ENCODE measurements at regions not wholly inside any gene's neighbourhood (a gene's known extent, or its start where the extent isn't known, plus 50 kb on each side); places are given as distances from the start of the nearest gene placed in this dataset.

DNA sequence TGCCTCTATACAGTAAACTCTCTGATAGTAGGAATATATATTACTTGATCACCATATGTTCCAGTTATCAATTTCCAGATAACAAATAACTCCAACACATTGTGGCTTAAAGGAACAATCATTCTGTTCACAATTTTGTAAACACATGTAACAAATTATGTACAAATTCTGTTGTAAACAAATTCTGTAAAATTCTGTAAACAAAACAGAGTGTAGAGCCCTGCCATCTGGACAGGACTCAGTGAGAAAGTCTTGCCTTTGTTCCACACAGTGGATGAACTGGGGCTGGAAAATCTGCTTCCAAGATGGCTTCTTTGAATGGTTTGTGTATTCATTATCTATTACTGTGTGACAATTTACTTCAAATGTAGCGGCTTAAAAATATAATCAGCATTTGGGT, 69.0 kb upstream of the LRRC7 start:
- POLR2A ChIA-PET = no interaction called here
- Mint-ChIP-seq H3K4me1 (ENCODE audit: low read depth) (no peaks in the 10 kb centered on the region), H3K36me3 (ENCODE audit: low read depth) (no peaks in the 10 kb centered on the region), H3K27ac (no peak overlapping the region), H3K9me3 (no peaks in the 10 kb centered on the region), H3K27me3 (no peaks in the 10 kb centered on the region), H3K4me3 (no peak overlapping the region)
- TF ChIP-seq, protein P1, sequence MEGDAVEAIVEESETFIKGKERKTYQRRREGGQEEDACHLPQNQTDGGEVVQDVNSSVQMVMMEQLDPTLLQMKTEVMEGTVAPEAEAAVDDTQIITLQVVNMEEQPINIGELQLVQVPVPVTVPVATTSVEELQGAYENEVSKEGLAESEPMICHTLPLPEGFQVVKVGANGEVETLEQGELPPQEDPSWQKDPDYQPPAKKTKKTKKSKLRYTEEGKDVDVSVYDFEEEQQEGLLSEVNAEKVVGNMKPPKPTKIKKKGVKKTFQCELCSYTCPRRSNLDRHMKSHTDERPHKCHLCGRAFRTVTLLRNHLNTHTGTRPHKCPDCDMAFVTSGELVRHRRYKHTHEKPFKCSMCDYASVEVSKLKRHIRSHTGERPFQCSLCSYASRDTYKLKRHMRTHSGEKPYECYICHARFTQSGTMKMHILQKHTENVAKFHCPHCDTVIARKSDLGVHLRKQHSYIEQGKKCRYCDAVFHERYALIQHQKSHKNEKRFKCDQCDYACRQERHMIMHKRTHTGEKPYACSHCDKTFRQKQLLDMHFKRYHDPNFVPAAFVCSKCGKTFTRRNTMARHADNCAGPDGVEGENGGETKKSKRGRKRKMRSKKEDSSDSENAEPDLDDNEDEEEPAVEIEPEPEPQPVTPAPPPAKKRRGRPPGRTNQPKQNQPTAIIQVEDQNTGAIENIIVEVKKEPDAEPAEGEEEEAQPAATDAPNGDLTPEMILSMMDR (IDR thresholded peaks at IDR 0.05) = no peak
- no peak overlapping the region for H3K27ac ChIP-seq (ENCODE audit: low read depth in 1 of 2, low read length in 2 of 2)
- no peaks in the 10 kb centered on the region for H3K4me1 ChIP-seq (ENCODE audit: insufficient read depth, low read length)
- no peaks in the 10 kb centered on the region for H3K9me3 ChIP-seq (ENCODE audit: control insufficient read depth in 1 of 2, insufficient read depth in 1 of 2, low read length in 2 of 2)
- intact Hi-C loops (cut with DNase I, micrococcal nuclease) = no loop called here
- DNase-seq = no peak
- ATAC-seq (ENCODE audit: poor library complexity) = no peak
- CTCF ChIA-PET = no interaction called here
- H3K36me3 ChIP-seq (ENCODE audit: insufficient read depth, low read length) = no peaks in the 10 kb centered on the region
- no peaks in the 10 kb centered on the region for H3K27me3 ChIP-seq (ENCODE audit: control insufficient read depth in 1 of 2, insufficient read depth in 2 of 2, low read length in 2 of 2)
- no peak overlapping the region for H3K4me3 ChIP-seq (ENCODE audit: low read length)

DNA sequence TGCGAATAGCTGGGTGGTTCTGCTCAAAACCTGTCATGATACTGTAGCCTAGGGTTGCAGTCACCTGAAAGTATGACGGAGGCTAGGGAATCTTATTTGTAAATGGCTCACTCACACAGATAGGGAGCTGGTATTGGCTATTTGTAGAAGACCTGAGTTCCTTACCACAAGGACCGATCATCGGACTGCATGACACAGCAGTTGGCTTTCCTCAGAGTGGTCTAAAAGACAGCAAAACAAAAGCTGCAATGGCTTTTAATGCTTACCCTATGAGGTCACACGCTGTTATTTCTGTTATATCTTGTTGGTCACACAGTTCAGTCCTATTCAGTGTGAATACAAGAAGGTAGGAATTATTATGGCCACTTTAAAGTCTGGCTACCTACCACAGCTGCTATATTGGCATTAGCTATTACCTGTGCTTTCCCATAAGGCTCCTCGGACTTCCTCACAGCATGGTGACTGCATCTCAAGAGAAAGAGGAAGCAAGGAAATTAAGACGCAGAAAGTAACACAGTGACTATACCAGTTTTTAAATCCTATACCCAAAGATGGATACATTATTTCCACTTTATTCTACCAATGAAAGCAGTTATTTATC, 68.4 kb upstream of the LRRC7 start:
- TF ChIP-seq, protein P1 (IDR thresholded peaks at IDR 0.05) = no peak
- no peaks in the 10 kb centered on the region for H3K36me3 ChIP-seq (ENCODE audit: insufficient read depth, low read length)
- ATAC-seq (ENCODE audit: poor library complexity) (no peak), DNase-seq (no peak)
- ChIA-PET CTCF (no interaction called here), POLR2A (no interaction called here)
- Mint-ChIP-seq H3K27ac (no peak overlapping the region), H3K36me3 (ENCODE audit: low read depth) (no peaks in the 10 kb centered on the region), H3K9me3 (no peaks in the 10 kb centered on the region), H3K27me3 (no peaks in the 10 kb centered on the region), H3K4me1 (ENCODE audit: low read depth) (no peaks in the 10 kb centered on the region), H3K4me3 (no peak overlapping the region)
- intact Hi-C loops (cut with DNase I, micrococcal nuclease) = no loop called here
- no peak overlapping the region for H3K27ac ChIP-seq (ENCODE audit: low read depth in 1 of 2, low read length in 2 of 2)
- no peaks in the 10 kb centered on the region for H3K4me1 ChIP-seq (ENCODE audit: insufficient read depth, low read length)
- H3K4me3 ChIP-seq (ENCODE audit: low read length) = no peak overlapping the region
- no peaks in the 10 kb centered on the region for H3K27me3 ChIP-seq (ENCODE audit: control insufficient read depth in 1 of 2, insufficient read depth in 2 of 2, low read length in 2 of 2)
- no peaks in the 10 kb centered on the region for H3K9me3 ChIP-seq (ENCODE audit: control insufficient read depth in 1 of 2, insufficient read depth in 1 of 2, low read length in 2 of 2)

DNA sequence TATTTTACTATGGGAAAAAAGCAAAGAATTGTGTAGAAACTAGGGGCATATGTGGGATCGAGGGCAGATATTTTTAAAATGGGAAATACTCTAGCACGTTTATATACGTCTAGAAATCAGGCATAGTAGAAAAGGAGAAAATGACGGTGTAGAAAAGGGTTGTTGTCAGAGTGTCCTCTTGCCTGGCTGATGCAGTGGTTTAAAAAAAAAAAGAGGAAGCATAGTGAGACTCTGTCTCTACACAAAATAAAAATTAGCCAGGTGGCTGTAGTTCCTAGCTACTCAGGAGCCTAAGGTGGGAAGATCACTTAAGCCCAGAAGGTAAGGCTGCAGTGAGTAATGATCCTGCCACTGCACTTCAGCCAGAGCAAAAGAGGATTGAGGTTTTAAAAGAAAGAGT, 64.7 kb upstream of the LRRC7 start:
- intact Hi-C loops (cut with DNase I, micrococcal nuclease) = no loop called here
- POLR2A ChIA-PET = no interaction called here
- H3K4me1 ChIP-seq (ENCODE audit: insufficient read depth, low read length) = no peaks in the 10 kb centered on the region
- ATAC-seq (ENCODE audit: poor library complexity) = no peak
- Mint-ChIP-seq H3K9me3 (no peaks in the 10 kb centered on the region), H3K27ac (no peak overlapping the region), H3K4me1 (ENCODE audit: low read depth) (no peaks in the 10 kb centered on the region), H3K36me3 (ENCODE audit: low read depth) (no peaks in the 10 kb centered on the region), H3K4me3 (no peak overlapping the region), H3K27me3 (no peaks in the 10 kb centered on the region)
- DNase-seq = no peak
- H3K27ac ChIP-seq (ENCODE audit: low read depth in 1 of 2, low read length in 2 of 2) = no peak overlapping the region
- no peak overlapping the region for H3K4me3 ChIP-seq (ENCODE audit: low read length)
- TF ChIP-seq, protein P1 (IDR thresholded peaks at IDR 0.05) = no peak
- H3K36me3 ChIP-seq (ENCODE audit: insufficient read depth, low read length) = no peaks in the 10 kb centered on the region
- H3K27me3 ChIP-seq (ENCODE audit: control insufficient read depth in 1 of 2, insufficient read depth in 2 of 2, low read length in 2 of 2) = no peaks in the 10 kb centered on the region
- H3K9me3 ChIP-seq (ENCODE audit: control insufficient read depth in 1 of 2, insufficient read depth in 1 of 2, low read length in 2 of 2) = no peaks in the 10 kb centered on the region
- CTCF ChIA-PET = no interaction called here
